ENCODE measurements at regions not wholly inside any gene's neighbourhood (a gene's known extent, or its start where the extent isn't known, plus 50 kb on each side); places are given as distances from the start of the nearest gene placed in this dataset.

DNA sequence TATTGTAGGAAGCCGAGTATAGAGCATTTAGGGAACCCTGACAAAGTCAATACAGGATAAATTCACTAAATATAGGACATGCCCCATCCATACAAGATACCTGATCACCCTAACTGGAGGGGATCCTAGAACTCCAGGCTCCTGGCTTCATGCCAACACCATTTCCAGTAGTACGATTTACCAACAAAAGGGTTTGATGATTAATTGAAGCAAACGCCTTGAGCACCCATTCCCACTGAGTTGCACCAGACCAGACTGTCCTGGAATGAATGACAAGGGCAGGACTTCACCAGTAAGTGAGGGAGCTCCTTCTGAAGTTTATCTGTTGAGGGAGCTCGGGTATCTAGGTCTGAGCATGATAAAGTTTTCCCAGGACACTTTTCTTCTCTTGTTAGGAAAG lies 327.2 kb upstream of the MSX2 start:
- TF ChIP-seq POLR2A (IDR thresholded peaks at IDR 0.05) (no peak), EP300 (IDR thresholded peaks at IDR 0.05) (no peak)
- TF ChIP-seq, protein P1, sequence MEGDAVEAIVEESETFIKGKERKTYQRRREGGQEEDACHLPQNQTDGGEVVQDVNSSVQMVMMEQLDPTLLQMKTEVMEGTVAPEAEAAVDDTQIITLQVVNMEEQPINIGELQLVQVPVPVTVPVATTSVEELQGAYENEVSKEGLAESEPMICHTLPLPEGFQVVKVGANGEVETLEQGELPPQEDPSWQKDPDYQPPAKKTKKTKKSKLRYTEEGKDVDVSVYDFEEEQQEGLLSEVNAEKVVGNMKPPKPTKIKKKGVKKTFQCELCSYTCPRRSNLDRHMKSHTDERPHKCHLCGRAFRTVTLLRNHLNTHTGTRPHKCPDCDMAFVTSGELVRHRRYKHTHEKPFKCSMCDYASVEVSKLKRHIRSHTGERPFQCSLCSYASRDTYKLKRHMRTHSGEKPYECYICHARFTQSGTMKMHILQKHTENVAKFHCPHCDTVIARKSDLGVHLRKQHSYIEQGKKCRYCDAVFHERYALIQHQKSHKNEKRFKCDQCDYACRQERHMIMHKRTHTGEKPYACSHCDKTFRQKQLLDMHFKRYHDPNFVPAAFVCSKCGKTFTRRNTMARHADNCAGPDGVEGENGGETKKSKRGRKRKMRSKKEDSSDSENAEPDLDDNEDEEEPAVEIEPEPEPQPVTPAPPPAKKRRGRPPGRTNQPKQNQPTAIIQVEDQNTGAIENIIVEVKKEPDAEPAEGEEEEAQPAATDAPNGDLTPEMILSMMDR (IDR thresholded peaks at IDR 0.05) = no peak
